ENCODE measurements at regions not wholly inside any gene's neighbourhood (a gene's known extent, or its start where the extent isn't known, plus 50 kb on each side); places are given as distances from the start of the nearest gene placed in this dataset.

GRCh38 chr6:82068721-82069120, 178.8 kb downstream of the IBTK start:
- DNase-seq, result no peak

- DNase-seq, result no peak
Observed at GRCh38 chr6:82066991-82067411, 180.5 kb downstream of the IBTK start.

GRCh38 chr6:82066196-82066595, 181.3 kb downstream of the IBTK start:
- no peak for DNase-seq

GRCh38 chr6:82063574-82063973, 184.0 kb downstream of the IBTK start:
- DNase-seq, result no peak

- DNase-seq, result no peak
Observed at GRCh38 chr6:82062219-82062618, 185.3 kb downstream of the IBTK start.

- peak; percentile 70 for DNase-seq
Observed at GRCh38 chr6:82057846-82058554, 189.5 kb downstream of the IBTK start.

- no peak for DNase-seq
Observed at GRCh38 chr6:82056567-82056966, 191.0 kb downstream of the IBTK start.

GRCh38 chr6:82045965-82046756, 201.4 kb downstream of the IBTK start:
- DNase-seq, result no peak

GRCh38 chr6:82040405-82041221, 206.9 kb downstream of the IBTK start:
- peak; percentile 85 for DNase-seq

GRCh38 chr6:82038631-82039030, 208.9 kb downstream of the IBTK start:
- DNase-seq, result no peak

- no peak for DNase-seq
Observed at GRCh38 chr6:82035526-82035925, 212.0 kb downstream of the IBTK start.

- DNase-seq, result peak; percentile 13
Observed at GRCh38 chr6:82033631-82034211, 213.8 kb downstream of the IBTK start.

GRCh38 chr6:82032444-82032843, 215.1 kb downstream of the IBTK start:
- DNase-seq, result no peak

- peak; percentile 16 for DNase-seq
Observed at GRCh38 chr6:82030761-82031503, 216.6 kb downstream of the IBTK start.

GRCh38 chr6:82030301-82030700, 217.2 kb downstream of the IBTK start:
- DNase-seq, result no peak

- DNase-seq, result no peak
Observed at GRCh38 chr6:82025271-82025670, 222.3 kb downstream of the IBTK start.

GRCh38 chr6:82022614-82023129, 224.9 kb downstream of the IBTK start:
- DNase-seq, result no peak

GRCh38 chr6:82017773-82018172, 229.8 kb downstream of the IBTK start:
- no peak for DNase-seq

- no peak for DNase-seq
Observed at GRCh38 chr6:82017288-82017687, 230.3 kb downstream of the IBTK start.

GRCh38 chr6:82015526-82015925, 232.0 kb downstream of the IBTK start:
- no peak for DNase-seq

GRCh38 chr6:82015043-82015442, 232.5 kb downstream of the IBTK start:
- DNase-seq, result no peak
